WTC11 (cell line): ENCODE measurements at regions not wholly inside any gene's neighbourhood (a gene's known extent, or its start where the extent isn't known, plus 50 kb on each side); places are given as distances from the start of the nearest gene placed in this dataset.

Experiments
- ATAC-seq: fragments of 200-7000 bp; cut with Tn5 transposase; 2 replicates; pipeline ENCODE4 v1.10.0; 2021; ENCODE audit warnings: mild to moderate bottlenecking, moderate library complexity
- CTCF ChIA-PET: fragments of 300-600 bp; sonication (Branson Sonifier 250); formaldehyde crosslinking; loops from one replicate; lab custom pipeline; 2021; ENCODE audit warnings: antibody characterized with exemption; lab: Charles Lee
- POLR2A ChIA-PET: fragments of 350-600 bp; sonication (Branson Sonifier 250); formaldehyde crosslinking; loops from one replicate; lab custom pipeline; 2021; ENCODE audit warnings: antibody characterized with exemption; lab: Charles Lee
- DNase-seq: peaks from one replicate; pipeline ENCODE4 v3.0.0; 2021; ENCODE audit warnings: low spot score
- H3K27ac Mint-ChIP-seq: 2 replicates; pipeline ENCODE4 v1.8.0; 2021; ENCODE audit warnings: mixed read lengths
- H3K27me3 Mint-ChIP-seq: 2 replicates; pipeline ENCODE4 v1.8.0; 2021; ENCODE audit warnings: low read depth, mild to moderate bottlenecking, moderate library complexity, mixed read lengths
- H3K36me3 Mint-ChIP-seq: 2 replicates; pipeline ENCODE4 v1.8.0; 2021; ENCODE audit warnings: mixed read lengths
- H3K4me1 Mint-ChIP-seq: 2 replicates; pipeline ENCODE4 v1.8.0; 2022; ENCODE audit warnings: mixed read lengths
- H3K4me3 Mint-ChIP-seq: 2 replicates; pipeline ENCODE4 v1.8.0; 2021; ENCODE audit warnings: mild to moderate bottlenecking, moderate library complexity, mixed read lengths
- H3K9me3 Mint-ChIP-seq: 2 replicates; pipeline ENCODE4 v1.8.0; 2021; ENCODE audit warnings: mixed read lengths
- CREB1 ChIP-seq: sonication (generic); formaldehyde crosslinking; IDR thresholded peaks from 2 replicates; pipeline ENCODE4 v1.8.0; 2023; ENCODE audit warnings: mild to moderate bottlenecking, missing genetic modification reagents
- FOXK1 ChIP-seq: sonication (generic); formaldehyde crosslinking; IDR thresholded peaks from 2 replicates; pipeline ENCODE4 v1.8.0; 2022; ENCODE audit warnings: mild to moderate bottlenecking, moderate library complexity, missing genetic modification reagents
- FOXP1 ChIP-seq: sonication (generic); formaldehyde crosslinking; IDR thresholded peaks from 2 replicates; pipeline ENCODE4 v1.8.0; 2022; ENCODE audit warnings: missing genetic modification reagents, mild to moderate bottlenecking, moderate library complexity, borderline replicate concordance
- HMGA2 ChIP-seq: fragments of 250-450 bp; sonication (Bioruptor Pico); IDR thresholded peaks from 2 replicates; pipeline ENCODE4 v1.4.0; 2021; ENCODE audit warnings: mild to moderate bottlenecking, moderate library complexity
- NFATC4 ChIP-seq: fragments of 250-450 bp; sonication (Bioruptor Pico); IDR thresholded peaks from 2 replicates; pipeline ENCODE4 v1.9.0; 2021; ENCODE audit warnings: mild to moderate bottlenecking
- NFE2L1 ChIP-seq: sonication (generic); formaldehyde crosslinking; IDR thresholded peaks from 2 replicates; pipeline ENCODE4 v1.8.1; 2023; ENCODE audit warnings: missing genetic modification reagents
- NFYB ChIP-seq: sonication (generic); formaldehyde crosslinking; conservative IDR thresholded peaks from 2 replicates; pipeline ENCODE4 v1.8.0; 2022; ENCODE audit warnings: low read depth, missing genetic modification reagents
- NR3C1 ChIP-seq: sonication (generic); formaldehyde crosslinking; conservative IDR thresholded peaks from 2 replicates; pipeline ENCODE4 v1.8.1; 2023; ENCODE audit warnings: low read depth, mild to moderate bottlenecking, missing genetic modification reagents
- SOX15 ChIP-seq: fragments of 250-450 bp; sonication (Bioruptor Pico); IDR thresholded peaks from 2 replicates; pipeline ENCODE4 v1.9.0; 2021; ENCODE audit warnings: mild to moderate bottlenecking
- ZNF121 ChIP-seq: sonication (generic); formaldehyde crosslinking; IDR thresholded peaks from 2 replicates; pipeline ENCODE4 v1.8.0; 2023; ENCODE audit warnings: missing genetic modification reagents
- ZNF671 ChIP-seq: fragments of 250-450 bp; sonication (Bioruptor Pico); IDR thresholded peaks from 2 replicates; pipeline ENCODE4 v1.8.0; 2021; ENCODE audit warnings: mild to moderate bottlenecking
- TF ChIP-seq, protein P1 (sequence below): sonication (generic); formaldehyde crosslinking; IDR thresholded peaks from 2 replicates; pipeline ENCODE4 v1.8.1; 2022; ENCODE audit warnings: mild to moderate bottlenecking, moderate library complexity, missing genetic modification reagents
- TF ChIP-seq, protein P2 (sequence below): fragments of 250-450 bp; sonication (Bioruptor Pico); IDR thresholded peaks from 2 replicates; pipeline ENCODE4 v1.9.0; 2021; ENCODE audit warnings: moderate library complexity, mild to moderate bottlenecking, inconsistent platforms, borderline replicate concordance
- TF ChIP-seq, protein P3 (sequence below): sonication (generic); formaldehyde crosslinking; IDR thresholded peaks from 2 replicates; pipeline ENCODE4 v1.8.0; 2023; ENCODE audit warnings: missing genetic modification reagents
- TF ChIP-seq, protein P4 (sequence below): sonication (generic); formaldehyde crosslinking; IDR thresholded peaks from 2 replicates; pipeline ENCODE4 v1.8.1; 2022; ENCODE audit warnings: low read depth, missing genetic modification reagents, borderline replicate concordance
- TF ChIP-seq, protein P5 (sequence below): sonication (generic); formaldehyde crosslinking; IDR thresholded peaks from 2 replicates; pipeline ENCODE4 v1.8.0; 2022; ENCODE audit warnings: mild to moderate bottlenecking, missing genetic modification reagents
- TF ChIP-seq, protein P6 (sequence below): fragments of 250-450 bp; sonication (Bioruptor Pico); IDR thresholded peaks from 2 replicates; pipeline ENCODE4 v1.9.0; 2021; ENCODE audit warnings: mild to moderate bottlenecking
- TF ChIP-seq, protein P7 (sequence below): sonication (generic); formaldehyde crosslinking; IDR thresholded peaks from 2 replicates; pipeline ENCODE4 v1.8.1; 2022; ENCODE audit warnings: low read depth, mild to moderate bottlenecking, moderate library complexity, missing genetic modification reagents, borderline replicate concordance
- TF ChIP-seq, protein P8 (sequence below): sonication (generic); formaldehyde crosslinking; IDR thresholded peaks from 2 replicates; pipeline ENCODE4 v1.8.1; 2023; ENCODE audit warnings: mild to moderate bottlenecking, missing genetic modification reagents
- TF ChIP-seq, protein P9 (sequence below): sonication (generic); formaldehyde crosslinking; IDR thresholded peaks from 2 replicates; pipeline ENCODE4 v1.8.1; 2023; ENCODE audit warnings: mild to moderate bottlenecking, missing genetic modification reagents, borderline replicate concordance

DNA sequence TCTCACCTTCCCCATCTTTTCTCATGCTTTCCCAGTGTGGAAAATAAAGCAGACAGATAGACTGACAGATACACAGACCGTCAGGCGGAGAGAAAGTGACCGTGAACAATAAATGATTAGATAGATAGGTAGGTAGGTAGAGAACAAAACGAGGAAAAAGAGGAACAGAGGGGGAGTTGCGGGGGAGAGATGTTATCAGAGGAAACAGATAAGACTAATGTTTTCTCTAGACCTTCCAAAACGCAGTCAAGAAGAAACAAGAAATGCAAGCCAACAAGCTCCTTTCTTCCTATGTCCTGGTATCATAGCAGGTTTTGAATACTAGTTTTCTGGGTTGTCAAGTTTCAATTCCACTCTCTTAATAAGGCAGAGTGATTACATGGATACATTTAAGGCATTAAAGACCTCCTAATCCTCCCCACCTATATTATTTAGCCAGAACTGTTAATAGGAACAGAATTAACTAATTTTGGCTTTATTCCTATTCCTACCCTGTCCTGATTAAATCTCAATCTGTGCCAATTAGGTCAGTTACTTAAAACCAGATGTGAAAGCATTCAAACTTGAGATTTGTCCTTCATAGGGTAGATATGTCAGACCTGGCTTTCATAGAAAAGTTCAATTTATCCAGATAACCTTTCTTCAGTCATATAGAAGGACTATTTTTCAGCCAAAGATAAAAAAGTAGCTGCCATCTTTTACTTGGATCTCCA is 89.0 kb upstream of the PTPRR start:
- Mint-ChIP-seq H3K27ac (no peak overlapping the region), H3K9me3 (no peaks in the 10 kb centered on the region), H3K36me3 (no peaks in the 10 kb centered on the region), H3K4me3 (no peak overlapping the region)
- ChIA-PET CTCF (no interaction called here), POLR2A (no interaction called here)
- DNase-seq: no peak
- TF ChIP-seq NFYB (CRISPR knock-in tag): no peak
- no peak for TF ChIP-seq ZNF121 (CRISPR knock-in tag)
- no peak for TF ChIP-seq NFATC4
- TF ChIP-seq CREB1 (CRISPR knock-in tag): no peak
- TF ChIP-seq, protein P1, sequence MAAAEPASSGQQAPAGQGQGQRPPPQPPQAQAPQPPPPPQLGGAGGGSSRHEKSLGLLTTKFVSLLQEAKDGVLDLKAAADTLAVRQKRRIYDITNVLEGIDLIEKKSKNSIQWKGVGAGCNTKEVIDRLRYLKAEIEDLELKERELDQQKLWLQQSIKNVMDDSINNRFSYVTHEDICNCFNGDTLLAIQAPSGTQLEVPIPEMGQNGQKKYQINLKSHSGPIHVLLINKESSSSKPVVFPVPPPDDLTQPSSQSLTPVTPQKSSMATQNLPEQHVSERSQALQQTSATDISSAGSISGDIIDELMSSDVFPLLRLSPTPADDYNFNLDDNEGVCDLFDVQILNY (CRISPR knock-in tag): no peak
- TF ChIP-seq NFE2L1 (CRISPR knock-in tag): no peak
- TF ChIP-seq, protein P2, sequence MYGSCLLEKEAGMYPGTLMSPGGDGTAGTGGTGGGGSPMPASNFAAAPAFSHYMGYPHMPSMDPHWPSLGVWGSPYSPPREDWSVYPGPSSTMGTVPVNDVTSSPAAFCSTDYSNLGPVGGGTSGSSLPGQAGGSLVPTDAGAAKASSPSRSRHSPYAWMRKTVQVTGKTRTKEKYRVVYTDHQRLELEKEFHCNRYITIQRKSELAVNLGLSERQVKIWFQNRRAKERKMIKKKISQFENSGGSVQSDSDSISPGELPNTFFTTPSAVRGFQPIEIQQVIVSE (CRISPR knock-in tag): no peak
- TF ChIP-seq, protein P3, sequence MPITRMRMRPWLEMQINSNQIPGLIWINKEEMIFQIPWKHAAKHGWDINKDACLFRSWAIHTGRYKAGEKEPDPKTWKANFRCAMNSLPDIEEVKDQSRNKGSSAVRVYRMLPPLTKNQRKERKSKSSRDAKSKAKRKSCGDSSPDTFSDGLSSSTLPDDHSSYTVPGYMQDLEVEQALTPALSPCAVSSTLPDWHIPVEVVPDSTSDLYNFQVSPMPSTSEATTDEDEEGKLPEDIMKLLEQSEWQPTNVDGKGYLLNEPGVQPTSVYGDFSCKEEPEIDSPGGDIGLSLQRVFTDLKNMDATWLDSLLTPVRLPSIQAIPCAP (CRISPR knock-in tag): no peak
- TF ChIP-seq SOX15 (CRISPR knock-in tag): no peak
- no peak for TF ChIP-seq ZNF671 (CRISPR knock-in tag)
- no peak for TF ChIP-seq HMGA2 (CRISPR knock-in tag)
- TF ChIP-seq FOXP1 (CRISPR knock-in tag): no peak
- TF ChIP-seq, protein P4, sequence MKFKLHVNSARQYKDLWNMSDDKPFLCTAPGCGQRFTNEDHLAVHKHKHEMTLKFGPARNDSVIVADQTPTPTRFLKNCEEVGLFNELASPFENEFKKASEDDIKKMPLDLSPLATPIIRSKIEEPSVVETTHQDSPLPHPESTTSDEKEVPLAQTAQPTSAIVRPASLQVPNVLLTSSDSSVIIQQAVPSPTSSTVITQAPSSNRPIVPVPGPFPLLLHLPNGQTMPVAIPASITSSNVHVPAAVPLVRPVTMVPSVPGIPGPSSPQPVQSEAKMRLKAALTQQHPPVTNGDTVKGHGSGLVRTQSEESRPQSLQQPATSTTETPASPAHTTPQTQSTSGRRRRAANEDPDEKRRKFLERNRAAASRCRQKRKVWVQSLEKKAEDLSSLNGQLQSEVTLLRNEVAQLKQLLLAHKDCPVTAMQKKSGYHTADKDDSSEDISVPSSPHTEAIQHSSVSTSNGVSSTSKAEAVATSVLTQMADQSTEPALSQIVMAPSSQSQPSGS: no peak
- TF ChIP-seq, protein P5, sequence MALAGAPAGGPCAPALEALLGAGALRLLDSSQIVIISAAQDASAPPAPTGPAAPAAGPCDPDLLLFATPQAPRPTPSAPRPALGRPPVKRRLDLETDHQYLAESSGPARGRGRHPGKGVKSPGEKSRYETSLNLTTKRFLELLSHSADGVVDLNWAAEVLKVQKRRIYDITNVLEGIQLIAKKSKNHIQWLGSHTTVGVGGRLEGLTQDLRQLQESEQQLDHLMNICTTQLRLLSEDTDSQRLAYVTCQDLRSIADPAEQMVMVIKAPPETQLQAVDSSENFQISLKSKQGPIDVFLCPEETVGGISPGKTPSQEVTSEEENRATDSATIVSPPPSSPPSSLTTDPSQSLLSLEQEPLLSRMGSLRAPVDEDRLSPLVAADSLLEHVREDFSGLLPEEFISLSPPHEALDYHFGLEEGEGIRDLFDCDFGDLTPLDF (CRISPR knock-in tag): no peak
- TF ChIP-seq, protein P6, sequence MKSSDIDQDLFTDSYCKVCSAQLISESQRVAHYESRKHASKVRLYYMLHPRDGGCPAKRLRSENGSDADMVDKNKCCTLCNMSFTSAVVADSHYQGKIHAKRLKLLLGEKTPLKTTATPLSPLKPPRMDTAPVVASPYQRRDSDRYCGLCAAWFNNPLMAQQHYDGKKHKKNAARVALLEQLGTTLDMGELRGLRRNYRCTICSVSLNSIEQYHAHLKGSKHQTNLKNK (CRISPR knock-in tag): no peak
- TF ChIP-seq, protein P7, sequence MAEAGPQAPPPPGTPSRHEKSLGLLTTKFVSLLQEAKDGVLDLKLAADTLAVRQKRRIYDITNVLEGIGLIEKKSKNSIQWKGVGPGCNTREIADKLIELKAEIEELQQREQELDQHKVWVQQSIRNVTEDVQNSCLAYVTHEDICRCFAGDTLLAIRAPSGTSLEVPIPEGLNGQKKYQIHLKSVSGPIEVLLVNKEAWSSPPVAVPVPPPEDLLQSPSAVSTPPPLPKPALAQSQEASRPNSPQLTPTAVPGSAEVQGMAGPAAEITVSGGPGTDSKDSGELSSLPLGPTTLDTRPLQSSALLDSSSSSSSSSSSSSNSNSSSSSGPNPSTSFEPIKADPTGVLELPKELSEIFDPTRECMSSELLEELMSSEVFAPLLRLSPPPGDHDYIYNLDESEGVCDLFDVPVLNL (CRISPR knock-in tag): no peak
- TF ChIP-seq, protein P8, sequence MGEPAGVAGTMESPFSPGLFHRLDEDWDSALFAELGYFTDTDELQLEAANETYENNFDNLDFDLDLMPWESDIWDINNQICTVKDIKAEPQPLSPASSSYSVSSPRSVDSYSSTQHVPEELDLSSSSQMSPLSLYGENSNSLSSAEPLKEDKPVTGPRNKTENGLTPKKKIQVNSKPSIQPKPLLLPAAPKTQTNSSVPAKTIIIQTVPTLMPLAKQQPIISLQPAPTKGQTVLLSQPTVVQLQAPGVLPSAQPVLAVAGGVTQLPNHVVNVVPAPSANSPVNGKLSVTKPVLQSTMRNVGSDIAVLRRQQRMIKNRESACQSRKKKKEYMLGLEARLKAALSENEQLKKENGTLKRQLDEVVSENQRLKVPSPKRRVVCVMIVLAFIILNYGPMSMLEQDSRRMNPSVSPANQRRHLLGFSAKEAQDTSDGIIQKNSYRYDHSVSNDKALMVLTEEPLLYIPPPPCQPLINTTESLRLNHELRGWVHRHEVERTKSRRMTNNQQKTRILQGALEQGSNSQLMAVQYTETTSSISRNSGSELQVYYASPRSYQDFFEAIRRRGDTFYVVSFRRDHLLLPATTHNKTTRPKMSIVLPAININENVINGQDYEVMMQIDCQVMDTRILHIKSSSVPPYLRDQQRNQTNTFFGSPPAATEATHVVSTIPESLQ (CRISPR knock-in tag): no peak
- TF ChIP-seq, protein P9, sequence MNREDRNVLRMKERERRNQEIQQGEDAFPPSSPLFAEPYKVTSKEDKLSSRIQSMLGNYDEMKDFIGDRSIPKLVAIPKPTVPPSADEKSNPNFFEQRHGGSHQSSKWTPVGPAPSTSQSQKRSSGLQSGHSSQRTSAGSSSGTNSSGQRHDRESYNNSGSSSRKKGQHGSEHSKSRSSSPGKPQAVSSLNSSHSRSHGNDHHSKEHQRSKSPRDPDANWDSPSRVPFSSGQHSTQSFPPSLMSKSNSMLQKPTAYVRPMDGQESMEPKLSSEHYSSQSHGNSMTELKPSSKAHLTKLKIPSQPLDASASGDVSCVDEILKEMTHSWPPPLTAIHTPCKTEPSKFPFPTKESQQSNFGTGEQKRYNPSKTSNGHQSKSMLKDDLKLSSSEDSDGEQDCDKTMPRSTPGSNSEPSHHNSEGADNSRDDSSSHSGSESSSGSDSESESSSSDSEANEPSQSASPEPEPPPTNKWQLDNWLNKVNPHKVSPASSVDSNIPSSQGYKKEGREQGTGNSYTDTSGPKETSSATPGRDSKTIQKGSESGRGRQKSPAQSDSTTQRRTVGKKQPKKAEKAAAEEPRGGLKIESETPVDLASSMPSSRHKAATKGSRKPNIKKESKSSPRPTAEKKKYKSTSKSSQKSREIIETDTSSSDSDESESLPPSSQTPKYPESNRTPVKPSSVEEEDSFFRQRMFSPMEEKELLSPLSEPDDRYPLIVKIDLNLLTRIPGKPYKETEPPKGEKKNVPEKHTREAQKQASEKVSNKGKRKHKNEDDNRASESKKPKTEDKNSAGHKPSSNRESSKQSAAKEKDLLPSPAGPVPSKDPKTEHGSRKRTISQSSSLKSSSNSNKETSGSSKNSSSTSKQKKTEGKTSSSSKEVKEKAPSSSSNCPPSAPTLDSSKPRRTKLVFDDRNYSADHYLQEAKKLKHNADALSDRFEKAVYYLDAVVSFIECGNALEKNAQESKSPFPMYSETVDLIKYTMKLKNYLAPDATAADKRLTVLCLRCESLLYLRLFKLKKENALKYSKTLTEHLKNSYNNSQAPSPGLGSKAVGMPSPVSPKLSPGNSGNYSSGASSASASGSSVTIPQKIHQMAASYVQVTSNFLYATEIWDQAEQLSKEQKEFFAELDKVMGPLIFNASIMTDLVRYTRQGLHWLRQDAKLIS (CRISPR knock-in tag): no peak
- no peak for TF ChIP-seq FOXK1
- no peak for TF ChIP-seq NR3C1 (CRISPR knock-in tag)
- TF ChIP-seq, all 79 proteins: peak for 0
- 0 out of 2 replicates have a peak, but pooled peaks cover 3% of the 10 kb centered on the region for H3K4me1 Mint-ChIP-seq
- no peaks in the 10 kb centered on the region for H3K27me3 Mint-ChIP-seq
- no peak for ATAC-seq
